ENCODE measurements at regions not wholly inside any gene's neighbourhood (a gene's known extent, or its start where the extent isn't known, plus 50 kb on each side); places are given as distances from the start of the nearest gene placed in this dataset.

GRCh38 chr15:93233710-93234109 is 144.7 kb upstream of the RGMA start:
- TF ChIP-seq, protein P1, sequence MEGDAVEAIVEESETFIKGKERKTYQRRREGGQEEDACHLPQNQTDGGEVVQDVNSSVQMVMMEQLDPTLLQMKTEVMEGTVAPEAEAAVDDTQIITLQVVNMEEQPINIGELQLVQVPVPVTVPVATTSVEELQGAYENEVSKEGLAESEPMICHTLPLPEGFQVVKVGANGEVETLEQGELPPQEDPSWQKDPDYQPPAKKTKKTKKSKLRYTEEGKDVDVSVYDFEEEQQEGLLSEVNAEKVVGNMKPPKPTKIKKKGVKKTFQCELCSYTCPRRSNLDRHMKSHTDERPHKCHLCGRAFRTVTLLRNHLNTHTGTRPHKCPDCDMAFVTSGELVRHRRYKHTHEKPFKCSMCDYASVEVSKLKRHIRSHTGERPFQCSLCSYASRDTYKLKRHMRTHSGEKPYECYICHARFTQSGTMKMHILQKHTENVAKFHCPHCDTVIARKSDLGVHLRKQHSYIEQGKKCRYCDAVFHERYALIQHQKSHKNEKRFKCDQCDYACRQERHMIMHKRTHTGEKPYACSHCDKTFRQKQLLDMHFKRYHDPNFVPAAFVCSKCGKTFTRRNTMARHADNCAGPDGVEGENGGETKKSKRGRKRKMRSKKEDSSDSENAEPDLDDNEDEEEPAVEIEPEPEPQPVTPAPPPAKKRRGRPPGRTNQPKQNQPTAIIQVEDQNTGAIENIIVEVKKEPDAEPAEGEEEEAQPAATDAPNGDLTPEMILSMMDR (IDR thresholded peaks at IDR 0.05; ENCODE audit: insufficient read depth, low read length): no peak
- TF ChIP-seq SPI1 (IDR thresholded peaks at IDR 0.05; ENCODE audit: borderline replicate concordance, low read depth): no peak

Data from HL-60 (cell line).